Sigmoid colon (tissue), 4 donors: ENCODE measurements at regions not wholly inside any gene's neighbourhood (a gene's known extent, or its start where the extent isn't known, plus 50 kb on each side); places are given as distances from the start of the nearest gene placed in this dataset.

Experiments used
- EP300 ChIP-seq, 4 donors: sonication (generic); formaldehyde crosslinking; IDR thresholded peaks; one replicate each; pipeline ENCODE4 v1.6.1; 2017; ENCODE audit warnings: antibody characterized with exemption in 4 of 4
- POLR2A ChIP-seq, 2 donors: fragments of 450-650 bp; IDR thresholded peaks; one replicate each; pipeline ENCODE4 v1.6.1; 2016; ENCODE audit warnings: antibody characterized with exemption in 2 of 2, mild to moderate bottlenecking in 2 of 2, moderate library complexity in 2 of 2
- POLR2AphosphoS5 ChIP-seq, 4 donors: sonication (generic); formaldehyde crosslinking; IDR thresholded peaks; one replicate each; pipeline ENCODE4 v1.6.1; 2017; ENCODE audit warnings: antibody characterized with exemption in 4 of 4
- TF ChIP-seq, protein P1 (sequence below), 4 experiments: fragments of 450-650 bp in 3 of 4; fragments of 200-600 bp in 1 of 4; IDR thresholded peaks; one replicate each; pipeline ENCODE4 v1.5.1; 2016 to 2019; ENCODE audit warnings: antibody characterized with exemption in 4 of 4, mild to moderate bottlenecking in 3 of 4, moderate library complexity in 2 of 4

GRCh38 chr20:63129991-63130657 is 85.8 kb downstream of the YTHDF1 start:
- TF ChIP-seq, protein P1, sequence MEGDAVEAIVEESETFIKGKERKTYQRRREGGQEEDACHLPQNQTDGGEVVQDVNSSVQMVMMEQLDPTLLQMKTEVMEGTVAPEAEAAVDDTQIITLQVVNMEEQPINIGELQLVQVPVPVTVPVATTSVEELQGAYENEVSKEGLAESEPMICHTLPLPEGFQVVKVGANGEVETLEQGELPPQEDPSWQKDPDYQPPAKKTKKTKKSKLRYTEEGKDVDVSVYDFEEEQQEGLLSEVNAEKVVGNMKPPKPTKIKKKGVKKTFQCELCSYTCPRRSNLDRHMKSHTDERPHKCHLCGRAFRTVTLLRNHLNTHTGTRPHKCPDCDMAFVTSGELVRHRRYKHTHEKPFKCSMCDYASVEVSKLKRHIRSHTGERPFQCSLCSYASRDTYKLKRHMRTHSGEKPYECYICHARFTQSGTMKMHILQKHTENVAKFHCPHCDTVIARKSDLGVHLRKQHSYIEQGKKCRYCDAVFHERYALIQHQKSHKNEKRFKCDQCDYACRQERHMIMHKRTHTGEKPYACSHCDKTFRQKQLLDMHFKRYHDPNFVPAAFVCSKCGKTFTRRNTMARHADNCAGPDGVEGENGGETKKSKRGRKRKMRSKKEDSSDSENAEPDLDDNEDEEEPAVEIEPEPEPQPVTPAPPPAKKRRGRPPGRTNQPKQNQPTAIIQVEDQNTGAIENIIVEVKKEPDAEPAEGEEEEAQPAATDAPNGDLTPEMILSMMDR (IDR thresholded peaks at IDR 0.05) = no peak
- TF ChIP-seq POLR2A (IDR thresholded peaks at IDR 0.05) = no peak
- no peak for TF ChIP-seq EP300 (IDR thresholded peaks at IDR 0.05)
- TF ChIP-seq POLR2AphosphoS5 (IDR thresholded peaks at IDR 0.05) = no peak
